GM23338 (cell line): ENCODE measurements at regions not wholly inside any gene's neighbourhood (a gene's known extent, or its start where the extent isn't known, plus 50 kb on each side); places are given as distances from the start of the nearest gene placed in this dataset.
A peak's percentile ranks its signal among the peaks of the same experiment; 100 is the strongest.

Source experiments
- ATAC-seq: fragments of 200-7000 bp; cut with Tn5 transposase; 3 replicates; pipeline ENCODE4 v1.9.1; 2020
- DNase-seq: peaks from one replicate; pipeline ENCODE4 v3.0.0-alpha.2; 2015; ENCODE audit warnings: low spot score
- H2AFZ ChIP-seq: fragments of 200-600 bp; sonication (generic); 2 replicates; pipeline ENCODE4 v1.8.0; 2016; ENCODE audit warnings: antibody characterized with exemption, mild to moderate bottlenecking, moderate library complexity
- H3F3A ChIP-seq: fragments of 200-600 bp; sonication (generic); replicated peaks from 2 replicates; pipeline ENCODE4 v1.8.0; 2017; ENCODE audit warnings: antibody characterized with exemption, mixed run types, low read depth
- H3K27ac ChIP-seq: fragments of 200-600 bp; sonication (generic); 2 replicates; pipeline ENCODE4 v1.6.1; 2016; ENCODE audit warnings: low read depth
- H3K27me3 ChIP-seq: fragments of 200-600 bp; sonication (generic); 2 replicates; pipeline ENCODE4 v1.8.0; 2016; ENCODE audit warnings: mild to moderate bottlenecking, mixed run types, moderate library complexity; ENCODE audit not compliant: insufficient read depth
- H3K36me3 ChIP-seq: fragments of 200-600 bp; sonication (generic); 2 replicates; pipeline ENCODE4 v1.8.0; 2016; ENCODE audit warnings: mild to moderate bottlenecking; ENCODE audit not compliant: insufficient read depth
- H3K4me1 ChIP-seq: fragments of 200-600 bp; sonication (generic); 2 replicates; pipeline ENCODE4 v1.8.0; 2016; ENCODE audit warnings: mild to moderate bottlenecking, moderate library complexity; ENCODE audit not compliant: insufficient read depth
- H3K4me2 ChIP-seq: fragments of 200-600 bp; sonication (generic); 2 replicates; pipeline ENCODE4 v1.7.1; 2017; ENCODE audit warnings: mixed run types
- H3K4me3 ChIP-seq: fragments of 200-600 bp; sonication (generic); 2 replicates; pipeline ENCODE4 v1.6.1; 2016; ENCODE audit warnings: mixed run types
- H3K79me2 ChIP-seq: fragments of 200-600 bp; sonication (generic); replicated peaks from 2 replicates; pipeline ENCODE4 v1.8.0; 2017; ENCODE audit warnings: mild to moderate bottlenecking; ENCODE audit not compliant: insufficient read depth
- H3K9me2 ChIP-seq: fragments of 200-600 bp; sonication (generic); 2 replicates; pipeline ENCODE4 v1.8.0; 2017; ENCODE audit not compliant: insufficient read depth
- H4K20me1 ChIP-seq: fragments of 200-600 bp; sonication (generic); replicated peaks from 2 replicates; pipeline ENCODE4 v1.8.0; 2017; ENCODE audit warnings: mild to moderate bottlenecking; ENCODE audit not compliant: insufficient read depth
- H3K27ac Mint-ChIP-seq: 2 replicates; pipeline ENCODE4 v1.8.0; 2020; ENCODE audit warnings: inconsistent platforms, mild to moderate bottlenecking, moderate library complexity, mixed read lengths
- H3K27me3 Mint-ChIP-seq: 3 replicates; pipeline ENCODE4 v1.8.0; 2022; ENCODE audit warnings: low read depth, mild to moderate bottlenecking, moderate library complexity, mixed read lengths, inconsistent platforms; ENCODE audit not compliant: insufficient read depth, poor library complexity
- H3K36me3 Mint-ChIP-seq: 3 replicates; pipeline ENCODE4 v1.8.0; 2021; ENCODE audit warnings: low read depth, mild to moderate bottlenecking, inconsistent platforms, moderate library complexity, mixed read lengths
- H3K4me1 Mint-ChIP-seq: 3 replicates; pipeline ENCODE4 v1.8.0; 2020; ENCODE audit warnings: mild to moderate bottlenecking, inconsistent platforms, mixed read lengths
- H3K4me3 Mint-ChIP-seq: 3 replicates; pipeline ENCODE4 v1.8.0; 2021; ENCODE audit warnings: moderate library complexity, mild to moderate bottlenecking, inconsistent platforms, mixed read lengths
- H3K9me3 Mint-ChIP-seq: 3 replicates; pipeline ENCODE4 v1.8.0; 2020; ENCODE audit warnings: moderate library complexity, mild to moderate bottlenecking, inconsistent platforms, mixed read lengths
- CREB1 ChIP-seq: fragments of 250-450 bp; sonication (Bioruptor Pico); IDR thresholded peaks from 2 replicates; pipeline ENCODE4 v1.5.0; 2020; ENCODE audit warnings: low read depth, mild to moderate bottlenecking, moderate library complexity
- CTCF ChIP-seq, 2 experiments: fragments of 200-600 bp in 1 of 2; sonication (generic) in 1 of 2; conservative IDR thresholded peaks; 2 replicates each; pipeline versions ENCODE4 v1.5.1 to v1.6.1; 2016 to 2017; ENCODE audit warnings: antibody characterized with exemption in 2 of 2, low read depth in 2 of 2, mild to moderate bottlenecking in 2 of 2, moderate library complexity in 1 of 2
- ETS1 ChIP-seq: IDR thresholded peaks from 2 replicates; pipeline ENCODE4 v1.6.1; 2016; ENCODE audit warnings: antibody characterized with exemption
- EZH2 ChIP-seq: fragments of 200-600 bp; sonication (generic); IDR thresholded peaks from one replicate; pipeline ENCODE4 v1.8.0; 2017; ENCODE audit warnings: antibody characterized with exemption, mild to moderate bottlenecking, low read depth; ENCODE audit not compliant: unreplicated experiment
- EZH2phosphoT487 ChIP-seq: fragments of 200-600 bp; sonication (generic); IDR thresholded peaks from one replicate; pipeline ENCODE4 v1.8.1; 2018; ENCODE audit warnings: antibody characterized with exemption; ENCODE audit not compliant: unreplicated experiment
- JUNB ChIP-seq: IDR thresholded peaks from one replicate; pipeline ENCODE4 v1.6.1; 2016; ENCODE audit warnings: antibody characterized with exemption; ENCODE audit not compliant: unreplicated experiment
- NANOG ChIP-seq: IDR thresholded peaks from 2 replicates; pipeline ENCODE4 v1.6.1; 2016; ENCODE audit warnings: antibody characterized with exemption, borderline replicate concordance
- POLR2AphosphoS5 ChIP-seq: IDR thresholded peaks from 2 replicates; pipeline ENCODE4 v1.6.1; 2016; ENCODE audit warnings: antibody characterized with exemption, low read depth
- REST ChIP-seq: IDR thresholded peaks from one replicate; pipeline ENCODE4 v1.6.1; 2018; ENCODE audit warnings: antibody characterized with exemption; ENCODE audit not compliant: unreplicated experiment
- STAT1 ChIP-seq: IDR thresholded peaks from one replicate; pipeline ENCODE4 v1.6.1; 2016; ENCODE audit warnings: antibody characterized with exemption; ENCODE audit not compliant: unreplicated experiment
- ZNF114 ChIP-seq: fragments of 250-450 bp; sonication (Bioruptor Pico); IDR thresholded peaks from 2 replicates; pipeline ENCODE4 v1.5.0; 2020; ENCODE audit warnings: mild to moderate bottlenecking, moderate library complexity
- ZNF331 ChIP-seq: fragments of 250-450 bp; sonication (Bioruptor Pico); IDR thresholded peaks from 2 replicates; pipeline ENCODE4 v1.5.0; 2020; ENCODE audit warnings: low read depth, mild to moderate bottlenecking, moderate library complexity
- ZNF462 ChIP-seq: fragments of 250-450 bp; sonication (Bioruptor Pico); IDR thresholded peaks from 2 replicates; pipeline ENCODE4 v1.5.0; 2020; ENCODE audit warnings: mild to moderate bottlenecking, moderate library complexity

- no peaks in the 10 kb centered on the region for H3K27me3 ChIP-seq
- TF ChIP-seq ZNF462 (CRISPR knock-in tag) (no peak), STAT1 (no peak), CTCF (conservative IDR thresholded peaks at IDR 0.05; ENCODE audit: low read depth in 2 of 2) (no peak), CREB1 (no peak), ZNF331 (CRISPR knock-in tag) (no peak), POLR2AphosphoS5 (no peak), EZH2 (no peak), ZNF114 (CRISPR knock-in tag) (no peak), ETS1 (no peak), REST (no peak), EZH2phosphoT487 (no peak), NANOG (no peak), JUNB (no peak)
Observed at GRCh38 chr14:21999402-21999801, 325.8 kb upstream of the OR4E1 start.

More at GRCh38 chr14:21999402-21999801, 325.8 kb upstream of the OR4E1 start:
- no peak overlapping the region for H3K4me3 Mint-ChIP-seq
- no peaks in the 10 kb centered on the region for H3K79me2 ChIP-seq
- H3K4me1 ChIP-seq: no peaks in the 10 kb centered on the region
- ATAC-seq: no peak
- no peak overlapping the region for H3K4me2 ChIP-seq
- no peak overlapping the region for H3K27ac Mint-ChIP-seq
- no peaks in the 10 kb centered on the region for H3F3A ChIP-seq
- no peak for DNase-seq
- H4K20me1 ChIP-seq: no peaks in the 10 kb centered on the region
- peaks cover 8% of the 10 kb centered on the region for H3K4me1 Mint-ChIP-seq
- H2AFZ ChIP-seq: 0 out of 2 replicates have a peak overlapping the region, but pooled peaks have one; percentile 14
- H3K4me3 ChIP-seq: no peak overlapping the region
- no peak overlapping the region for H3K27ac ChIP-seq
- no peaks in the 10 kb centered on the region for H3K36me3 ChIP-seq
- no peaks in the 10 kb centered on the region for H3K9me3 Mint-ChIP-seq
- H3K27me3 Mint-ChIP-seq: no peaks in the 10 kb centered on the region
- H3K36me3 Mint-ChIP-seq: no peaks in the 10 kb centered on the region; the same call in 2 of the 3 replicates
- H3K9me2 ChIP-seq: no peaks in the 10 kb centered on the region
